ENCODE measurements at regions not wholly inside any gene's neighbourhood (a gene's known extent, or its start where the extent isn't known, plus 50 kb on each side); places are given as distances from the start of the nearest gene placed in this dataset.
A peak's percentile ranks its signal among the peaks of the same experiment; 100 is the strongest.

DNA sequence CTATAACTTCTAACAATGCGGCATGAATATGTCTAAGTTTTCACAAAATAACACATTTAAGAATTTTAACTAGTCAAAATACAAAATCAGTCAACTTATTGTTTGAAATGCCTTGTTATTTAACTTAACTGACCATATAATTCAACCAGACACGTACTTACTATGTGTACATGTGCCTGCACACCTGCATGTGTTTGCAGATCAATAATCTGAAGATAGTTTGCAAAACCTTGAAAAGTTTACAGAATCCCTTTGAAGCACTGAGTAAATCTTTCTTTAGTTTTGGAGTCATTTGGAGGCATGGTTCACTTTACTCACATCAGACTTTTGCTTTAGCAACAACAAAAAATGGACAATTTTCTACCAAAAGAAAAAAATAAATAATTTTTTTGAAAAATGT, 363.8 kb downstream of the PMP22 start:
- DNase-seq: no peak
- H3K4me3 ChIP-seq (ENCODE audit: control insufficient read depth in 1 of 7, extremely low read depth in 1 of 7, insufficient read depth in 4 of 7, low read depth in 2 of 7, low read length in 6 of 7): no peak overlapping the region
- peaks cover 0 to 3% (median 0%) of the 10 kb centered on the region in 4 experiments for H3K4me1 ChIP-seq (ENCODE audit: control extremely low read depth in 1 of 4, control insufficient read depth in 4 of 4, insufficient read depth in 4 of 4, low read length in 3 of 4)
- H3K9me3 ChIP-seq (ENCODE audit: control extremely low read depth in 1 of 5, control insufficient read depth in 4 of 5, insufficient read depth in 2 of 5, low read depth in 1 of 5, low read length in 4 of 5): peaks cover 0 to 8% (median 2%) of the 10 kb centered on the region in 5 experiments
- 100% methylated on average over 1 of the region's 2 CpGs for WGBS (ENCODE audit: insufficient coverage)
- no peak overlapping the region for H3K27ac ChIP-seq (ENCODE audit: insufficient read depth in 1 of 2, low read depth in 1 of 2, low read length in 2 of 2, poor library complexity in 1 of 2, severe bottlenecking in 2 of 2)
- ChIA-PET POLR2A (no interaction called here), CTCF (interaction anchor here (0.6 kb wide), 1 partner anchor 163 kb away, joined by 3 read pairs; no protein-coding TSS in a partner anchor)
- H3K27me3 ChIP-seq (replicated peaks in 2 of 5; ENCODE audit: control insufficient read depth in 4 of 5, insufficient read depth in 5 of 5, low read length in 4 of 5): no peaks in the 10 kb centered on the region
- no peaks in the 10 kb centered on the region for H3K36me3 ChIP-seq (ENCODE audit: control insufficient read depth in 4 of 4, insufficient read depth in 4 of 4, low read length in 3 of 4)

- Histone ChIP-seq H3K9me3 (ENCODE audit: control extremely low read depth in 1 of 5, control insufficient read depth in 4 of 5, insufficient read depth in 2 of 5, low read depth in 1 of 5, low read length in 4 of 5) (peaks cover 9 to 20% (median 14%) of the 10 kb centered on the region in 5 experiments), H3K4me3 (ENCODE audit: control insufficient read depth in 1 of 7, extremely low read depth in 1 of 7, insufficient read depth in 4 of 7, low read depth in 2 of 7, low read length in 6 of 7) (no peak overlapping the region)
- POLR2A ChIA-PET: no interaction called here
Observed at GRCh38 chr17:14886200-14886739, 378.9 kb downstream of the PMP22 start.

DNA sequence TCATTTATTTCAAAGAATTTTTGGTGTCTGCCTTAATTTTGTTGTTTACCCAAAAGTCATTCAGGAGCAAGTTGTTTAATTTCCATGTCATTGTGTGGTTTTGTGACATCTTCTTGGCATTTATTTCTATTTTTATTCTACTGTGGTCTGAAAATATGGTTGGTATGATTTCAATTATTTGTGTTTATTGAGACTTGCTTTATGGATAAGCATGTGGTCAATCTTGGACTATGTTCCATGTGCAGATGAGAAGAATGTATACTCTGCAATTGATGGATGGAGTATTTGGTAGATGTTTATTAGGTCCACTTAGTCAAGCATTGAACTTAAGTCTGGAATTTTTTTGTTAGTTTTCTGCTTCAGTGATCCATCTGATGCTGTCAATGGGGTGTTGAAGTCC, 383.0 kb downstream of the PMP22 start:
- DNase-seq: no peak
- Histone ChIP-seq H3K27ac (ENCODE audit: insufficient read depth in 1 of 2, low read depth in 1 of 2, low read length in 2 of 2, poor library complexity in 1 of 2, severe bottlenecking in 2 of 2) (no peak overlapping the region), H3K9me3 (ENCODE audit: control extremely low read depth in 1 of 5, control insufficient read depth in 4 of 5, insufficient read depth in 2 of 5, low read depth in 1 of 5, low read length in 4 of 5) (peaks cover 1 to 16% (median 11%) of the 10 kb centered on the region in 5 experiments), H3K4me3 (ENCODE audit: control insufficient read depth in 1 of 7, extremely low read depth in 1 of 7, insufficient read depth in 4 of 7, low read depth in 2 of 7, low read length in 6 of 7) (no peak overlapping the region), H3K4me1 (ENCODE audit: control extremely low read depth in 1 of 4, control insufficient read depth in 4 of 4, insufficient read depth in 4 of 4, low read length in 3 of 4) (no peaks in the 10 kb centered on the region), H3K27me3 (replicated peaks in 2 of 5; ENCODE audit: control insufficient read depth in 4 of 5, insufficient read depth in 5 of 5, low read length in 4 of 5) (no peaks in the 10 kb centered on the region), H3K36me3 (ENCODE audit: control insufficient read depth in 4 of 4, insufficient read depth in 4 of 4, low read length in 3 of 4) (no peaks in the 10 kb centered on the region)
- POLR2A ChIA-PET: no interaction called here
- CTCF ChIA-PET: no interaction called here

More at GRCh38 chr17:14886200-14886739, 378.9 kb downstream of the PMP22 start:
- DNase-seq: peak in 1 of 3 donors; percentile 4
- CTCF ChIA-PET: interaction anchor here (1.5 kb wide), 1 partner anchor 14 kb away, joined by 4 read pairs; no protein-coding TSS in a partner anchor
- WGBS (ENCODE audit: insufficient coverage): 100% methylated on average over 2 of the region's 2 CpGs
- no peaks in the 10 kb centered on the region for H3K27me3 ChIP-seq (replicated peaks in 2 of 5; ENCODE audit: control insufficient read depth in 4 of 5, insufficient read depth in 5 of 5, low read length in 4 of 5)
- H3K27ac ChIP-seq (ENCODE audit: insufficient read depth in 1 of 2, low read depth in 1 of 2, low read length in 2 of 2, poor library complexity in 1 of 2, severe bottlenecking in 2 of 2): no peak overlapping the region
- H3K4me1 ChIP-seq (ENCODE audit: control extremely low read depth in 1 of 4, control insufficient read depth in 4 of 4, insufficient read depth in 4 of 4, low read length in 3 of 4): no peaks in the 10 kb centered on the region
- H3K36me3 ChIP-seq (ENCODE audit: control insufficient read depth in 4 of 4, insufficient read depth in 4 of 4, low read length in 3 of 4): no peaks in the 10 kb centered on the region

- CTCF ChIA-PET: no interaction called here
- no peaks in the 10 kb centered on the region for H3K4me1 ChIP-seq (ENCODE audit: control extremely low read depth in 1 of 4, control insufficient read depth in 4 of 4, insufficient read depth in 4 of 4, low read length in 3 of 4)
- WGBS (ENCODE audit: insufficient coverage): 100% methylated on average over 3 of the region's 5 CpGs
- H3K9me3 ChIP-seq (ENCODE audit: control extremely low read depth in 1 of 5, control insufficient read depth in 4 of 5, insufficient read depth in 2 of 5, low read depth in 1 of 5, low read length in 4 of 5): peaks cover 0 to 2% (median 0%) of the 10 kb centered on the region in 5 experiments
- no peak overlapping the region for H3K4me3 ChIP-seq (ENCODE audit: control insufficient read depth in 1 of 7, extremely low read depth in 1 of 7, insufficient read depth in 4 of 7, low read depth in 2 of 7, low read length in 6 of 7)
- no peaks in the 10 kb centered on the region for H3K36me3 ChIP-seq (ENCODE audit: control insufficient read depth in 4 of 4, insufficient read depth in 4 of 4, low read length in 3 of 4)
- DNase-seq: no peak
- no peaks in the 10 kb centered on the region for H3K27me3 ChIP-seq (replicated peaks in 2 of 5; ENCODE audit: control insufficient read depth in 4 of 5, insufficient read depth in 5 of 5, low read length in 4 of 5)
- POLR2A ChIA-PET: no interaction called here
- no peak overlapping the region for H3K27ac ChIP-seq (ENCODE audit: insufficient read depth in 1 of 2, low read depth in 1 of 2, low read length in 2 of 2, poor library complexity in 1 of 2, severe bottlenecking in 2 of 2)
Observed at GRCh38 chr17:14875557-14876412, 389.3 kb downstream of the PMP22 start.

GRCh38 chr17:14873996-14874395, 391.1 kb downstream of the PMP22 start:
- Histone ChIP-seq H3K27ac (ENCODE audit: insufficient read depth in 1 of 2, low read depth in 1 of 2, low read length in 2 of 2, poor library complexity in 1 of 2, severe bottlenecking in 2 of 2) (no peak overlapping the region), H3K36me3 (ENCODE audit: control insufficient read depth in 4 of 4, insufficient read depth in 4 of 4, low read length in 3 of 4) (no peaks in the 10 kb centered on the region), H3K4me3 (ENCODE audit: control insufficient read depth in 1 of 7, extremely low read depth in 1 of 7, insufficient read depth in 4 of 7, low read depth in 2 of 7, low read length in 6 of 7) (no peak overlapping the region), H3K9me3 (ENCODE audit: control extremely low read depth in 1 of 5, control insufficient read depth in 4 of 5, insufficient read depth in 2 of 5, low read depth in 1 of 5, low read length in 4 of 5) (peaks cover 0 to 2% (median 0%) of the 10 kb centered on the region in 5 experiments), H3K27me3 (replicated peaks in 2 of 5; ENCODE audit: control insufficient read depth in 4 of 5, insufficient read depth in 5 of 5, low read length in 4 of 5) (no peaks in the 10 kb centered on the region), H3K4me1 (ENCODE audit: control extremely low read depth in 1 of 4, control insufficient read depth in 4 of 4, insufficient read depth in 4 of 4, low read length in 3 of 4) (no peaks in the 10 kb centered on the region)
- ChIA-PET CTCF (no interaction called here), POLR2A (no interaction called here)
- 93% methylated on average over 4 of the region's 4 CpGs for WGBS (ENCODE audit: insufficient coverage)
- DNase-seq: no peak

GRCh38 chr17:14873540-14873939, 391.6 kb downstream of the PMP22 start:
- no peaks in the 10 kb centered on the region for H3K36me3 ChIP-seq (ENCODE audit: control insufficient read depth in 4 of 4, insufficient read depth in 4 of 4, low read length in 3 of 4)
- no peak for DNase-seq
- no peak overlapping the region for H3K27ac ChIP-seq (ENCODE audit: insufficient read depth in 1 of 2, low read depth in 1 of 2, low read length in 2 of 2, poor library complexity in 1 of 2, severe bottlenecking in 2 of 2)
- no peaks in the 10 kb centered on the region for H3K4me1 ChIP-seq (ENCODE audit: control extremely low read depth in 1 of 4, control insufficient read depth in 4 of 4, insufficient read depth in 4 of 4, low read length in 3 of 4)
- H3K9me3 ChIP-seq (ENCODE audit: control extremely low read depth in 1 of 5, control insufficient read depth in 4 of 5, insufficient read depth in 2 of 5, low read depth in 1 of 5, low read length in 4 of 5): peaks cover 0 to 2% (median 0%) of the 10 kb centered on the region in 5 experiments
- WGBS (ENCODE audit: insufficient coverage): 100% methylated on average over 2 of the region's 3 CpGs
- no peak overlapping the region for H3K4me3 ChIP-seq (ENCODE audit: control insufficient read depth in 1 of 7, extremely low read depth in 1 of 7, insufficient read depth in 4 of 7, low read depth in 2 of 7, low read length in 6 of 7)
- no peaks in the 10 kb centered on the region for H3K27me3 ChIP-seq (replicated peaks in 2 of 5; ENCODE audit: control insufficient read depth in 4 of 5, insufficient read depth in 5 of 5, low read length in 4 of 5)
- CTCF ChIA-PET: no interaction called here
- POLR2A ChIA-PET: no interaction called here

GRCh38 chr17:14871921-14872320, 393.2 kb downstream of the PMP22 start:
- DNase-seq: no peak

More at GRCh38 chr17:14871921-14872320, 393.2 kb downstream of the PMP22 start:
- WGBS (ENCODE audit: insufficient coverage): no CpG with 5 or more reads among the region's 2 CpGs
- Histone ChIP-seq H3K4me3 (ENCODE audit: control insufficient read depth in 1 of 7, extremely low read depth in 1 of 7, insufficient read depth in 4 of 7, low read depth in 2 of 7, low read length in 6 of 7) (no peak overlapping the region), H3K27ac (ENCODE audit: insufficient read depth in 1 of 2, low read depth in 1 of 2, low read length in 2 of 2, poor library complexity in 1 of 2, severe bottlenecking in 2 of 2) (no peak overlapping the region), H3K36me3 (ENCODE audit: control insufficient read depth in 4 of 4, insufficient read depth in 4 of 4, low read length in 3 of 4) (no peaks in the 10 kb centered on the region), H3K27me3 (replicated peaks in 2 of 5; ENCODE audit: control insufficient read depth in 4 of 5, insufficient read depth in 5 of 5, low read length in 4 of 5) (no peaks in the 10 kb centered on the region), H3K9me3 (ENCODE audit: control extremely low read depth in 1 of 5, control insufficient read depth in 4 of 5, insufficient read depth in 2 of 5, low read depth in 1 of 5, low read length in 4 of 5) (peaks cover 0 to 2% (median 0%) of the 10 kb centered on the region in 5 experiments), H3K4me1 (ENCODE audit: control extremely low read depth in 1 of 4, control insufficient read depth in 4 of 4, insufficient read depth in 4 of 4, low read length in 3 of 4) (no peaks in the 10 kb centered on the region)
- ChIA-PET POLR2A (no interaction called here), CTCF (no interaction called here)
